SK-N-SH treated with all-trans-retinoic acid at 6 μM for 48 hours (cell line): ENCODE measurements at regions not wholly inside any gene's neighbourhood (a gene's known extent, or its start where the extent isn't known, plus 50 kb on each side); places are given as distances from the start of the nearest gene placed in this dataset.

ENCODE experiments used
- ATAC-seq: fragments of 200-7000 bp; cut with Tn5 transposase; 3 replicates; pipeline ENCODE4 v1.9.1; 2020; ENCODE audit warnings: mild to moderate bottlenecking, moderate library complexity
- ARNTL ChIP-seq: fragments of 450-650 bp; formaldehyde crosslinking; IDR thresholded peaks from 2 replicates; pipeline ENCODE4 v1.5.0; 2020; ENCODE audit warnings: low read depth, mild to moderate bottlenecking, moderate library complexity, borderline replicate concordance
- BACH2 ChIP-seq: fragments of 250-450 bp; sonication (Bioruptor Pico); IDR thresholded peaks from 2 replicates; pipeline ENCODE4 v1.9.0; 2021; ENCODE audit warnings: mild to moderate bottlenecking, borderline replicate concordance
- CSDC2 ChIP-seq: fragments of 250-450 bp; sonication (Bioruptor Pico); IDR thresholded peaks from 2 replicates; pipeline ENCODE4 v1.5.0; 2020; ENCODE audit warnings: mild to moderate bottlenecking, moderate library complexity
- ESRRG ChIP-seq: fragments of 250-450 bp; sonication (Bioruptor Pico); IDR thresholded peaks from 2 replicates; pipeline ENCODE4 v1.6.1; 2021; ENCODE audit warnings: mild to moderate bottlenecking
- GLIS3 ChIP-seq: fragments of 250-450 bp; sonication (Bioruptor Pico); IDR thresholded peaks from 2 replicates; pipeline ENCODE4 v1.5.0; 2020; ENCODE audit warnings: mild to moderate bottlenecking, moderate library complexity
- ISL1 ChIP-seq: fragments of 250-450 bp; sonication (Bioruptor Pico); IDR thresholded peaks from 2 replicates; pipeline ENCODE4 v2.1.2; 2022; ENCODE audit warnings: mild to moderate bottlenecking, moderate library complexity
- OSR1 ChIP-seq: fragments of 250-450 bp; sonication (Bioruptor Pico); IDR thresholded peaks from 2 replicates; pipeline ENCODE4 v1.8.0; 2022; ENCODE audit warnings: moderate library complexity, mild to moderate bottlenecking, inconsistent platforms
- PPARA ChIP-seq: fragments of 250-450 bp; sonication (Bioruptor Pico); IDR thresholded peaks from 2 replicates; pipeline ENCODE4 v1.5.0; 2020; ENCODE audit warnings: mild to moderate bottlenecking, borderline replicate concordance
- RARB ChIP-seq: fragments of 250-450 bp; sonication (Bioruptor Pico); IDR thresholded peaks from 2 replicates; pipeline ENCODE4 v1.8.0; 2021; ENCODE audit warnings: mild to moderate bottlenecking, moderate library complexity
- SNAI2 ChIP-seq: fragments of 250-450 bp; sonication (Bioruptor Pico); IDR thresholded peaks from 2 replicates; pipeline ENCODE4 v1.5.0; 2020; ENCODE audit warnings: mild to moderate bottlenecking, moderate library complexity
- TCF4 ChIP-seq: fragments of 250-450 bp; sonication (Bioruptor Pico); IDR thresholded peaks from 2 replicates; pipeline ENCODE4 v1.8.0; 2021; ENCODE audit warnings: mild to moderate bottlenecking, moderate library complexity, borderline replicate concordance
- TOX ChIP-seq: fragments of 250-450 bp; sonication (Bioruptor Pico); IDR thresholded peaks from 2 replicates; pipeline ENCODE4 v1.8.0; 2021; ENCODE audit warnings: mild to moderate bottlenecking, moderate library complexity, borderline replicate concordance
- ZC3H10 ChIP-seq: fragments of 250-450 bp; sonication (Bioruptor Pico); IDR thresholded peaks from 2 replicates; pipeline ENCODE4 v1.5.1; 2021; ENCODE audit warnings: mild to moderate bottlenecking, moderate library complexity
- ZFP3 ChIP-seq: fragments of 250-450 bp; sonication (Bioruptor Pico); IDR thresholded peaks from 2 replicates; pipeline ENCODE4 v1.5.0; 2020; ENCODE audit warnings: mild to moderate bottlenecking, moderate library complexity
- ZFP30 ChIP-seq: fragments of 450-650 bp; formaldehyde crosslinking; IDR thresholded peaks from 2 replicates; pipeline ENCODE4 v1.5.0; 2022; ENCODE audit warnings: mild to moderate bottlenecking, moderate library complexity
- ZNF565 ChIP-seq: fragments of 450-650 bp; formaldehyde crosslinking; conservative IDR thresholded peaks from 2 replicates; pipeline ENCODE4 v1.5.0; 2020; ENCODE audit warnings: low read depth, mild to moderate bottlenecking, moderate library complexity
- ZNF70 ChIP-seq: fragments of 450-650 bp; formaldehyde crosslinking; IDR thresholded peaks from 2 replicates; pipeline ENCODE4 v1.5.0; 2020; ENCODE audit warnings: mild to moderate bottlenecking, moderate library complexity
- ZNF8 ChIP-seq: fragments of 450-650 bp; formaldehyde crosslinking; IDR thresholded peaks from 2 replicates; pipeline ENCODE4 v1.5.0; 2020; ENCODE audit warnings: mild to moderate bottlenecking, moderate library complexity
- TF ChIP-seq, protein P1 (sequence below): fragments of 250-450 bp; sonication (Bioruptor Pico); IDR thresholded peaks from 2 replicates; pipeline ENCODE4 v1.5.1; 2021; ENCODE audit warnings: mild to moderate bottlenecking, moderate library complexity
- TF ChIP-seq, protein P2 (sequence below): fragments of 250-450 bp; sonication (Bioruptor Pico); IDR thresholded peaks from 2 replicates; pipeline ENCODE4 v1.8.0; 2021; ENCODE audit warnings: low read depth, mild to moderate bottlenecking, moderate library complexity, borderline replicate concordance
- TF ChIP-seq, protein P3 (sequence below): fragments of 250-450 bp; sonication (Bioruptor Pico); IDR thresholded peaks from 2 replicates; pipeline ENCODE4 v1.5.0; 2020; ENCODE audit warnings: mild to moderate bottlenecking, moderate library complexity
- TF ChIP-seq, protein P4 (sequence below): fragments of 250-450 bp; sonication (Bioruptor Pico); IDR thresholded peaks from 2 replicates; pipeline ENCODE4 v1.8.0; 2020; ENCODE audit warnings: mild to moderate bottlenecking, moderate library complexity, borderline replicate concordance

DNA sequence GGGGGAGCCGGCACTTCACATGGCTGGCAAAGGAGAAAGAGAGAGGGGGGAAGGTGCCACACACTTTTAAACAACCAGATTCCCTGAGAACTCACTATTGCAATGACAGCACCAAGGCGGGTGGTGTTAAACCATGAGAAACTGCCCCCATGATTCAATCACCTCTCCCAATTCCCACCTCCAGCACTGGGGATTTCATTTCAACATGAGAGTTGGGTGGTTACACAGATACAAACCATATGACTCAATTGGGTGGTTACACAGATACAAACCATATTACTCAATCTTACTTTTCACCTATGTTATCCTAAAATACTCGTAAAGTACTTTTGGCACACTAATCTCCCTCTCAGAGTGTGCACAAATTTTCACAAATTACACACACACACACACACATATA is 1097.5 kb upstream of the TMPRSS15 start:
- TF ChIP-seq RARB (CRISPR knock-in tag) = no peak
- TF ChIP-seq ZNF8 (CRISPR knock-in tag) = no peak
- no peak for ATAC-seq

DNA sequence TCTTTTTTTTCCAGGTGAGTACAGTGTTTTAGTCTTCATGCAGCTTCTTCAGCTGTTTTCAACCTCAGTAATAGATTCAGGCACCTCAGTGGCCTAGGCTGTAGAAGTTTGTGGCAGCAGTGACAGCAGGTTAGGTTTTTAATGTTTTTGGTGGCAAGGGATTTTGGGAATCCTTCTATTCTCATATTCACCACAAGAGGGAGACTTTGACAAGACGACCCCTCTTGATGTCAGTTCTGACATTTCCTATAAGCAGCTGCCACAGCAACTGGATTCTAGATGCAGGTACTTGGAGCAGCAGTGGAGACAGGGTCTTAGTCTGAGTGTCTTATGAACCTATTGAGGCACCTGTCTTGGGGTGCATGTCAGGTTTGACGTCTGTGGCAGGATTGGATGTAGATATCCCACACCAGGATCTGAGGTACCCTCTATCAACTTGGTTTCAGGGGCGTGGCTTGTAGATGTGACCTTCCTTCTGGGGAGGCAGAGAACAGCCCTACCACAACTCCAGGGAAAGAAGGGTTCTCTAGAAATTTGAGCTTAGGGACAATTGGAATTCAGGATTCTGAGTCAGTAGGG is 1104.2 kb upstream of the TMPRSS15 start:
- ATAC-seq = no peak
- no peak for TF ChIP-seq ZFP3 (CRISPR knock-in tag)
- no peak for TF ChIP-seq ZC3H10 (CRISPR knock-in tag)
- no peak for TF ChIP-seq GLIS3 (CRISPR knock-in tag)
- TF ChIP-seq OSR1 (CRISPR knock-in tag) = no peak
- TF ChIP-seq, protein P1, sequence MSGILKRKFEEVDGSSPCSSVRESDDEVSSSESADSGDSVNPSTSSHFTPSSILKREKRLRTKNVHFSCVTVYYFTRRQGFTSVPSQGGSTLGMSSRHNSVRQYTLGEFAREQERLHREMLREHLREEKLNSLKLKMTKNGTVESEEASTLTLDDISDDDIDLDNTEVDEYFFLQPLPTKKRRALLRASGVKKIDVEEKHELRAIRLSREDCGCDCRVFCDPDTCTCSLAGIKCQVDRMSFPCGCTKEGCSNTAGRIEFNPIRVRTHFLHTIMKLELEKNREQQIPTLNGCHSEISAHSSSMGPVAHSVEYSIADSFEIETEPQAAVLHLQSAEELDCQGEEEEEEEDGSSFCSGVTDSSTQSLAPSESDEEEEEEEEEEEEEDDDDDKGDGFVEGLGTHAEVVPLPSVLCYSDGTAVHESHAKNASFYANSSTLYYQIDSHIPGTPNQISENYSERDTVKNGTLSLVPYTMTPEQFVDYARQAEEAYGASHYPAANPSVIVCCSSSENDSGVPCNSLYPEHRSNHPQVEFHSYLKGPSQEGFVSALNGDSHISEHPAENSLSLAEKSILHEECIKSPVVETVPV = no peak
- TF ChIP-seq PPARA (CRISPR knock-in tag) = no peak
- no peak for TF ChIP-seq TCF4 (CRISPR knock-in tag)
- TF ChIP-seq TOX (CRISPR knock-in tag) = no peak
- TF ChIP-seq ZNF565 (CRISPR knock-in tag) = no peak
- no peak for TF ChIP-seq ZNF8 (CRISPR knock-in tag)
- TF ChIP-seq, protein P2, sequence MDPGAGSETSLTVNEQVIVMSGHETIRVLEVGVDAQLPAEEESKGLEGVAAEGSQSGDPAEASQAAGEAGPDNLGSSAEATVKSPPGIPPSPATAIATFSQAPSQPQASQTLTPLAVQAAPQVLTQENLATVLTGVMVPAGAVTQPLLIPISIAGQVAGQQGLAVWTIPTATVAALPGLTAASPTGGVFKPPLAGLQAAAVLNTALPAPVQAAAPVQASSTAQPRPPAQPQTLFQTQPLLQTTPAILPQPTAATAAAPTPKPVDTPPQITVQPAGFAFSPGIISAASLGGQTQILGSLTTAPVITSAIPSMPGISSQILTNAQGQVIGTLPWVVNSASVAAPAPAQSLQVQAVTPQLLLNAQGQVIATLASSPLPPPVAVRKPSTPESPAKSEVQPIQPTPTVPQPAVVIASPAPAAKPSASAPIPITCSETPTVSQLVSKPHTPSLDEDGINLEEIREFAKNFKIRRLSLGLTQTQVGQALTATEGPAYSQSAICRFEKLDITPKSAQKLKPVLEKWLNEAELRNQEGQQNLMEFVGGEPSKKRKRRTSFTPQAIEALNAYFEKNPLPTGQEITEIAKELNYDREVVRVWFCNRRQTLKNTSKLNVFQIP = no peak
- TF ChIP-seq ISL1 (CRISPR knock-in tag) = no peak

DNA sequence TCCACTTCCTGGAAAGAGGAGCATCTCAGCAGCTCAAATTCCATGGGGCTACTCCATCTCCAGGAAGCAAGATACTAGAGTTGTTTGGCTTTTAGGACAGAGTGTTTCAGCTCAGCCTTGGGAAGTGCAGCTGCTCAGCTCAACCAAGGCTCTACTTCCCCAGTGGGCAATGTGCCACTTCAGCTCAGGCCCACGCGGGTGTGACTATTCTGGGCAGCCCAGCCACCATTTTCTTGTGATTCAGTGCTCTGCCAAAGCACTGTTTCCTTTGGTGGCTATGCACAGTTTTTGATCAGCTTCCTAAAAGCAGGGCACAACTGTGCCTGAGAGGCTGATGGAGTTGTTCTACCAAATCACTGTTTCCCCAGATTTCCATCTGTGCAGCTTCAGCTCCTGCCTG is 1104.9 kb upstream of the TMPRSS15 start:
- no peak for TF ChIP-seq ARNTL (CRISPR knock-in tag)
- no peak for TF ChIP-seq ISL1 (CRISPR knock-in tag)
- TF ChIP-seq, protein P3, sequence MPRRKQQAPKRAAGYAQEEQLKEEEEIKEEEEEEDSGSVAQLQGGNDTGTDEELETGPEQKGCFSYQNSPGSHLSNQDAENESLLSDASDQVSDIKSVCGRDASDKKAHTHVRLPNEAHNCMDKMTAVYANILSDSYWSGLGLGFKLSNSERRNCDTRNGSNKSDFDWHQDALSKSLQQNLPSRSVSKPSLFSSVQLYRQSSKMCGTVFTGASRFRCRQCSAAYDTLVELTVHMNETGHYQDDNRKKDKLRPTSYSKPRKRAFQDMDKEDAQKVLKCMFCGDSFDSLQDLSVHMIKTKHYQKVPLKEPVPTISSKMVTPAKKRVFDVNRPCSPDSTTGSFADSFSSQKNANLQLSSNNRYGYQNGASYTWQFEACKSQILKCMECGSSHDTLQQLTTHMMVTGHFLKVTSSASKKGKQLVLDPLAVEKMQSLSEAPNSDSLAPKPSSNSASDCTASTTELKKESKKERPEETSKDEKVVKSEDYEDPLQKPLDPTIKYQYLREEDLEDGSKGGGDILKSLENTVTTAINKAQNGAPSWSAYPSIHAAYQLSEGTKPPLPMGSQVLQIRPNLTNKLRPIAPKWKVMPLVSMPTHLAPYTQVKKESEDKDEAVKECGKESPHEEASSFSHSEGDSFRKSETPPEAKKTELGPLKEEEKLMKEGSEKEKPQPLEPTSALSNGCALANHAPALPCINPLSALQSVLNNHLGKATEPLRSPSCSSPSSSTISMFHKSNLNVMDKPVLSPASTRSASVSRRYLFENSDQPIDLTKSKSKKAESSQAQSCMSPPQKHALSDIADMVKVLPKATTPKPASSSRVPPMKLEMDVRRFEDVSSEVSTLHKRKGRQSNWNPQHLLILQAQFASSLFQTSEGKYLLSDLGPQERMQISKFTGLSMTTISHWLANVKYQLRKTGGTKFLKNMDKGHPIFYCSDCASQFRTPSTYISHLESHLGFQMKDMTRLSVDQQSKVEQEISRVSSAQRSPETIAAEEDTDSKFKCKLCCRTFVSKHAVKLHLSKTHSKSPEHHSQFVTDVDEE (CRISPR knock-in tag) = no peak
- no peak for TF ChIP-seq ZNF8 (CRISPR knock-in tag)
- no peak for TF ChIP-seq GLIS3 (CRISPR knock-in tag)
- no peak for TF ChIP-seq ZNF565 (CRISPR knock-in tag)
- TF ChIP-seq PPARA (CRISPR knock-in tag) = no peak
- TF ChIP-seq ESRRG (CRISPR knock-in tag) = no peak
- ATAC-seq = no peak

DNA sequence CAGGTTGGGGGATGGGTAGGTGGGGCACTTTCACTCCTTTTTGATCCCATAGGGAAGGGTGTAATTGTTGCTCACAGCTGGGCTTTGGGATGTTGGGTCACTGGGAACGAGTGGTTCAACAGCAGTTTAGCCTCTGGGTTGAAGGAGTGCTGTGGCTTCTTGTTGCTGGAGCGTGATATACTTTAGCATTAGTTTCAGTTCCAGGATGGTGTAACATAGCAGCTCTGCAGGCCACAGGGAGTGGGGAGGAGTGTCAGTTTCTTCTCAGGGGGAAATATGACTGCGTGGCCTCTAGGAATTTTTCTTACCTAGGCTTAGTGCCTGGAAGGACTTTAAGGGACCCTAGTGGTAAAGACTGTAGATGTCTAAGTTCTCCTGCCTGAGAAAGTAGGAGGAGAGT is 1105.3 kb upstream of the TMPRSS15 start:
- TF ChIP-seq ARNTL (CRISPR knock-in tag) (no peak), ZNF565 (CRISPR knock-in tag) (no peak), ZC3H10 (CRISPR knock-in tag) (no peak)
- TF ChIP-seq, all 23 proteins: peak for 0
- ATAC-seq = no peak

DNA sequence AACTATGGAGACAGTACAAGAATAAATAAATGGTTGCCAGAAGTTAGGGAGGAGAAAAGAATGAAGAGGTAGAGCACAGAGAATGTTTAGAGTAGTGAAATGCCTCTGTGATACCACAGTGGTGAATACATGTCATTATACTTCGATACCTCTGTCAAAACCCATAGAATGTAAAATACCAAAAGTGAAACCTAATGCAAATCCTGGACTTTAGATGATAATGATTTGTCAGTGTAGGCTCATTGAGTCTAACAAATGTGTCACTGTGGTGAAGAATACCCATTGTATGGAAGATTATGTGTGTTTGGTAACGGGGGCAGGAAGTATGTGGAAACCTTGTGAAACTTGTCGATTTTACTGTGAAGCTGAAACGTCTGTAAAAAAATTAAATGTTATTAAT is 1106.5 kb upstream of the TMPRSS15 start:
- no peak for TF ChIP-seq TCF4 (CRISPR knock-in tag)
- TF ChIP-seq ZNF8 (CRISPR knock-in tag) = no peak
- TF ChIP-seq ISL1 (CRISPR knock-in tag) = no peak
- no peak for TF ChIP-seq TOX (CRISPR knock-in tag)
- no peak for TF ChIP-seq ZFP3 (CRISPR knock-in tag)
- no peak for TF ChIP-seq ZC3H10 (CRISPR knock-in tag)
- no peak for TF ChIP-seq ARNTL (CRISPR knock-in tag)
- no peak for ATAC-seq

DNA sequence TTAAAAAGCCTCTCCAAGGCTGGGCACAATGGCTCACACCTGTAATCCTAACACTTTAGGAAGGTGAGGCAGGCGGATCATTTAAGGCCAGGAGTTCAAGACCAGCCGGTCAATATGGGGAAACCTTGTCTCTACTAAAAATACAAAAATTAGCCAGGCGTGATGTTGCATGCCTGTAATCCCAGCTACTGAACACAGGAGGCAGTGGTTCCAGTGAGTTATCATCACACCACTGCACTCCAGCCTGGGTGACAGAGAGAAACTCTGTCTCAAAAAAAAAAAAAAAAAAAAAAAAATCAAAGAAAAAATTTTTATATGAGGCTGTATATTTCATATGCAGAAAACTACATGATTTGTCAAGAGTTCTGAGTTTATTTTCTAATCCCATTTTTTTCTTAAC is 1107.1 kb upstream of the TMPRSS15 start:
- TF ChIP-seq GLIS3 (CRISPR knock-in tag) (no peak), ZFP30 (no peak), SNAI2 (no peak), ZNF70 (CRISPR knock-in tag) (no peak), ARNTL (CRISPR knock-in tag) (no peak), ZNF565 (CRISPR knock-in tag) (no peak), RARB (CRISPR knock-in tag) (no peak), BACH2 (no peak), CSDC2 (CRISPR knock-in tag) (no peak)
- TF ChIP-seq, protein P1 = no peak
- TF ChIP-seq, protein P4, sequence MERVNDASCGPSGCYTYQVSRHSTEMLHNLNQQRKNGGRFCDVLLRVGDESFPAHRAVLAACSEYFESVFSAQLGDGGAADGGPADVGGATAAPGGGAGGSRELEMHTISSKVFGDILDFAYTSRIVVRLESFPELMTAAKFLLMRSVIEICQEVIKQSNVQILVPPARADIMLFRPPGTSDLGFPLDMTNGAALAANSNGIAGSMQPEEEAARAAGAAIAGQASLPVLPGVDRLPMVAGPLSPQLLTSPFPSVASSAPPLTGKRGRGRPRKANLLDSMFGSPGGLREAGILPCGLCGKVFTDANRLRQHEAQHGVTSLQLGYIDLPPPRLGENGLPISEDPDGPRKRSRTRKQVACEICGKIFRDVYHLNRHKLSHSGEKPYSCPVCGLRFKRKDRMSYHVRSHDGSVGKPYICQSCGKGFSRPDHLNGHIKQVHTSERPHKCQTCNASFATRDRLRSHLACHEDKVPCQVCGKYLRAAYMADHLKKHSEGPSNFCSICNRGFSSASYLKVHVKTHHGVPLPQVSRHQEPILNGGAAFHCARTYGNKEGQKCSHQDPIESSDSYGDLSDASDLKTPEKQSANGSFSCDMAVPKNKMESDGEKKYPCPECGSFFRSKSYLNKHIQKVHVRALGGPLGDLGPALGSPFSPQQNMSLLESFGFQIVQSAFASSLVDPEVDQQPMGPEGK = no peak
- ATAC-seq = no peak
